ENCODE measurements at regions not wholly inside any gene's neighbourhood (a gene's known extent, or its start where the extent isn't known, plus 50 kb on each side); places are given as distances from the start of the nearest gene placed in this dataset.

- Histone ChIP-seq H3K4me1 (ENCODE audit: insufficient read depth, low read length) (no peaks in the 10 kb centered on the region), H3K79me2 (ENCODE audit: insufficient read depth, low read length) (no peaks in the 10 kb centered on the region), H3K36me3 (ENCODE audit: insufficient read depth, low read length) (no peaks in the 10 kb centered on the region), H3K9ac (ENCODE audit: low read depth, low read length) (no peak overlapping the region), H3K4me2 (ENCODE audit: insufficient read depth, low read length) (no peak overlapping the region), H3K27me3 (ENCODE audit: insufficient read depth, low read length, poor library complexity) (peaks cover 5% of the 10 kb centered on the region), H2AFZ (ENCODE audit: low read depth, low read length) (no peak overlapping the region), H3K27ac (ENCODE audit: low read length) (no peak overlapping the region), H3K9me3 (ENCODE audit: insufficient read depth, low read length, severe bottlenecking) (no peaks in the 10 kb centered on the region), H4K20me1 (ENCODE audit: insufficient read depth, low read length) (no peaks in the 10 kb centered on the region), H3K4me3 (ENCODE audit: low read depth in 1 of 2, low read length in 2 of 2) (no peak overlapping the region)
- TF ChIP-seq CTCF (IDR thresholded peaks at IDR 0.05; ENCODE audit: borderline replicate concordance, extremely low read depth, low read length, poor library complexity, severe bottlenecking) (no peak), EZH2 (IDR thresholded peaks at IDR 0.05; ENCODE audit: borderline replicate concordance, low read depth, low read length, severe bottlenecking) (no peak)
- ATAC-seq (ENCODE audit: insufficient read depth, low read depth), result no peak
- no peak for DNase-seq
Measured at GRCh38 chr1:214126697-214127146, 138.9 kb downstream of the PROX1 start.

- Histone ChIP-seq H3K9ac (ENCODE audit: low read depth, low read length) (no peak overlapping the region), H2AFZ (ENCODE audit: low read depth, low read length) (no peak overlapping the region), H3K4me3 (ENCODE audit: low read depth in 1 of 2, low read length in 2 of 2) (no peak overlapping the region), H3K27ac (ENCODE audit: low read length) (no peak overlapping the region), H3K9me3 (ENCODE audit: insufficient read depth, low read length, severe bottlenecking) (no peaks in the 10 kb centered on the region), H3K4me1 (ENCODE audit: insufficient read depth, low read length) (no peaks in the 10 kb centered on the region), H4K20me1 (ENCODE audit: insufficient read depth, low read length) (no peaks in the 10 kb centered on the region), H3K36me3 (ENCODE audit: insufficient read depth, low read length) (no peaks in the 10 kb centered on the region), H3K27me3 (ENCODE audit: insufficient read depth, low read length, poor library complexity) (peaks cover 4% of the 10 kb centered on the region), H3K79me2 (ENCODE audit: insufficient read depth, low read length) (no peaks in the 10 kb centered on the region), H3K4me2 (ENCODE audit: insufficient read depth, low read length) (no peak overlapping the region)
- ATAC-seq (ENCODE audit: insufficient read depth, low read depth), result no peak
- TF ChIP-seq EZH2 (IDR thresholded peaks at IDR 0.05; ENCODE audit: borderline replicate concordance, low read depth, low read length, severe bottlenecking) (no peak), CTCF (IDR thresholded peaks at IDR 0.05; ENCODE audit: borderline replicate concordance, extremely low read depth, low read length, poor library complexity, severe bottlenecking) (no peak)
- DNase-seq, result no peak
Measured at GRCh38 chr1:214127705-214128104, 139.9 kb downstream of the PROX1 start.

- H3K4me2 ChIP-seq (ENCODE audit: insufficient read depth, low read length), result no peak overlapping the region
- ATAC-seq (ENCODE audit: insufficient read depth, low read depth) (no peak), DNase-seq (no peak)
- H3K36me3 ChIP-seq (ENCODE audit: insufficient read depth, low read length), result no peaks in the 10 kb centered on the region
- peaks cover 8% of the 10 kb centered on the region for H3K27me3 ChIP-seq (ENCODE audit: insufficient read depth, low read length, poor library complexity)
- no peaks in the 10 kb centered on the region for H3K79me2 ChIP-seq (ENCODE audit: insufficient read depth, low read length)
- no peak overlapping the region for H3K27ac ChIP-seq (ENCODE audit: low read length)
- TF ChIP-seq EZH2 (IDR thresholded peaks at IDR 0.05; ENCODE audit: borderline replicate concordance, low read depth, low read length, severe bottlenecking), result no peak
- TF ChIP-seq CTCF (IDR thresholded peaks at IDR 0.05; ENCODE audit: borderline replicate concordance, extremely low read depth, low read length, poor library complexity, severe bottlenecking), result no peak
- no peak overlapping the region for H3K9ac ChIP-seq (ENCODE audit: low read depth, low read length)
- H3K4me1 ChIP-seq (ENCODE audit: insufficient read depth, low read length), result no peaks in the 10 kb centered on the region
- H3K4me3 ChIP-seq (ENCODE audit: low read depth in 1 of 2, low read length in 2 of 2), result no peak overlapping the region
- no peaks in the 10 kb centered on the region for H3K9me3 ChIP-seq (ENCODE audit: insufficient read depth, low read length, severe bottlenecking)
- no peak overlapping the region for H2AFZ ChIP-seq (ENCODE audit: low read depth, low read length)
- H4K20me1 ChIP-seq (ENCODE audit: insufficient read depth, low read length), result no peaks in the 10 kb centered on the region
Measured at GRCh38 chr1:214135886-214136285, 145.1 kb upstream of the SMYD2 start.

All from DND-41 (cell line).